Ramos (cell line): ENCODE measurements at regions not wholly inside any gene's neighbourhood (a gene's known extent, or its start where the extent isn't known, plus 50 kb on each side); places are given as distances from the start of the nearest gene placed in this dataset.

Experiments used
- in situ Hi-C: fragments of 300-500 bp; cut with MboI; formaldehyde crosslinking; loops from one replicate; pipeline ENCODE4 v1.14.3; 2022; ENCODE audit warnings: low sequenced_read_pairs; ENCODE audit not compliant: unreplicated experiment

- in situ Hi-C loops = no loop called here
These were observed 384.4 kb upstream of the DDI1 start for GRCh38 chr11:103652013-103652412.

DNA sequence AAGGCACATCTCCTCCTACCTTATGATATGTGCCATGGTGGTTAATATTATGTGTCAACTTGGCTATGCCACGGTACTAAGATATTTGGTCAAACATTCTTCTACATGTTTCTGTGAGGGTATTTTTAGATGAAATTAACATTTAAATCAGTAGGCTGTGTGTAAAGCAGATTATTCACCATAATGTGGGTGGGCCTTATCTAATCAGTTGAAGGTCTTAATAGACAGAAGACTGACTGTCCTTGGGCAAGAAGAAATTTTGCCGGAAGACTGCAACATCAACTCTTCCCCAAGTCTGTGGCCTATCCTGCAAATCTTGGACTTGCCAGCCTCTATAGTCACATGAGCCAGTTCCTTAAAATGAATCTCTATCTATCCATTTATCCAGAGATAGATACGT lies 380.1 kb upstream of the DDI1 start:
- in situ Hi-C loops = no loop called here

GRCh38 chr11:103659206-103659618 lies 377.2 kb upstream of the DDI1 start:
- in situ Hi-C loops = no loop called here

DNA sequence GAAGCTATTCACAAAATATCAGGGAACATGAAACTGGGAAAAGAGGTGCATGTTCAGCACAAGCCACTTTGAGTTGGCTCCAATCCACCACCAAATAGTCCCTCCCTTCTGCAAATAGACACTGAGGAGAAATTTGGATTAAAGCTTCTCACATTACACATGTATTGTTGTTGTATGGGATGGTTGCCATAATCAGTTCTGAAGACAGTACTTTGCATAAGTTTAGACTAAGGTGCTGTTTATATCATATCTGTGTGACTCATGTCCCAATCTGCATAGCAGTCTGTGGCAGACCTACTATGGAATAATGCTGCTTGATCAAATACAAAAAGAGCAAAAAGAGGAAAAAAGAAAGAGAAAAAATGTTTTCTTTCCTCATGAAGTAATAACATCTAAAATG lies 376.7 kb upstream of the DDI1 start:
- in situ Hi-C loops = no loop called here

DNA sequence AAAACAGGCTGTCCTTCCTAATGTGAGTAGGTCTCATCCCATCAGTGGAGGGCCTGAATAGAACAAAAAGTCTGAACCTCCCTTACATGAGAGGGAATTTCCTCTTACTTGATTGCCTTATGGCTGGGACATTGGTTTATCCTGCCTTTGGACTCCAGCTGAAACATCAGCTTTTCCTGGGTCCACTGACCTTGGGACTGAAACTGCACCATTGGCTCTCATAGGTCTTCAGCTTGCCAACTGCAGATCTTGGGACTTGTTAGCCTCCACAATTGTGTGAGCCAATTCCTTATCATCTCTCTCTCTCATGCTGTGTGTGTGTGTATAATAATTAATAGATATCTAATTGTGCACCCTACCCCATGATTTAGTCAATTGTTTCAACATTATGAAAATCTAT lies 375.3 kb upstream of the DDI1 start:
- in situ Hi-C loops = no loop called here

DNA sequence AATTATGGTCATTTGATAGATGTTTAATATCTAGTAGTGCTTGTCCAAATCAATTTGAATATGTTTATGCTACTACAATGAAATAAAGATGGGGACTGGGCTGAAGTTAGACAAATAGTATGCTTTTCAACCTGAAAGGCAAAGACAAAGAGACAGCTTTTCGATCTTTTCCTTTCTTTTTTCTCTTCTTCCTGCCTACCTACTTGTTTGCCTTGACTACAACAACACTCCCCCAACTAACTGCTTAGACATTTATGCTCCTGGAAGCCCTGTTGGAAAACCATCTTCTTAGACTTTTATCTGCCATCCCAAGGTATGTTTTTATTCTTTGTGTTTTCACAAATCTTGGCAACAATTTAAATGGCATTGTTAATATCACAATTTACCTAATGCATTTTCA lies 374.4 kb upstream of the DDI1 start:
- in situ Hi-C loops = no loop called here

DNA sequence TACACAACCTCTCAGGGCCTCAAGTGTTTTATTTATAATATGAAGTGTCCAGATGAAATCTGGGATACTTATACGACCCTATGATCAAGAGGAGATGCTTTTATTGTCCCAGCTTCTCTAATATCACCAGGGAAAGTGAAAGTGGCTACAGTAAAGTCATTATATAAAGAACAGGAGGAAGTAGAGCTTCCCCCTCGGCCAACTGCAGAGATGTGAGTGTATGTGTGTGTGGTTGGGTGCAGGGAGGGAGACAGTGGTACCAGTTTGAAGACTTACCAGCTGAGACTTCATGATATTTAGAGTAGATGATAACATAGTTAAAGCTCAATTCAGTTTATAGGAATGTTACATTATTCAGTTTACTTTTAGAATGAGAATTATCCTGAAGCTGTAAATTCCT lies 373.6 kb upstream of the DDI1 start:
- in situ Hi-C loops = no loop called here

DNA sequence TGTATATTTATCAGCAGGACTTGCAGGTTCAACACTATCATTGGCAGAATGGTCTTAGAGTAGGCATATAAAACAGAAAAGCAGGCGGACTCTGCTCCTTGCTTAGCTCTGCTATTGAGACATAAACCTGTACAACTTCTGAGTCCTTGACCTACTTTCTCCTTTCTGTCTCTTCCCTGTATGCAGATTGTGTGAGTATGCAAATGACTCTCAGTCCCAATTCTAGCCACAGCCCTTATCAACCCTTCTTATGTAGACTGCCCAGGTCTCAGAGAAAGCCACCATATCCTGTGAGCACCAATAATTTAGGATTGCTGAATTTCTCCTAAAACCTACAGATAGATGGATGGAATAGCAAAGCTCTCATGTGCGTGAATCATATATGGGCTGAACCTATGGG lies 367.6 kb upstream of the DDI1 start:
- in situ Hi-C loops = no loop called here

- in situ Hi-C loops = no loop called here
These were observed 365.2 kb upstream of the DDI1 start for GRCh38 chr11:103671143-103671651.

DNA sequence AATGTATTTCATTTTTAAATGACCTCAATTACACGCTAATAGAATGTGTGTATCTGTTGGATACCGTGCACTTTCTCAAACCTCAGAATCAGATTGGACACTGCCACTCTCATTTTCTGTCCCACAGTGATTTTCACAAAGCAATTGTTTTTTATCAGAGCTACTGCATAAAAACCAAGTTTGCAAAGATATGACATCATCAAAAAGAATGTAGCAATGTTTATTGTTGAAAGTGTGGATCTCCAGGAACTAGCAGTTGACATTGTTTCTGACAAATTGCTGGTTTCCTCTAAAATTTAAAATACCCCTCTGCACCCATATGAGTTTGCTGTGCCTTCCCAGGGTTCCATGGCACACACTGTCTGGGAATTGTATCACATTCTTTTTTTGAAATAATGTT lies 362.7 kb upstream of the DDI1 start:
- in situ Hi-C loops = no loop called here

DNA sequence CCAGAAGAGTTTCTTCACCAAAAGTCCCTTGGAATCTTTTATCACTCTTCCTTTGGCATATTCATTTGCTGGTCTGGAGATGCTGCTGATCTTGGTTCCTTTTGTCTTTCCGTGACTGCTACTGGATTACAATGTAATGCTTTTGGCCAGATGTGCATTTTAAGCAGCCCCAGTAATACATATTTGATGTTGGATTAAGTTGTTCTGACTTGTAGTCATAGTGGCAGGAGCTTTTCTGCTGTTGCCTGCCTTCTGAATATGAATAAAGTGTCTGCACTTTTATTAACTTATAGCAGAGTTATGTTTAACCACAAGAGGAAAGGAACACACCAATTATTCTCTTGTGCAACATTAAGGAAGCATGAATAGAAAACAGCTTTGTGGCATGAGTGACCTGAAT lies 360.0 kb upstream of the DDI1 start:
- in situ Hi-C loops = no loop called here

DNA sequence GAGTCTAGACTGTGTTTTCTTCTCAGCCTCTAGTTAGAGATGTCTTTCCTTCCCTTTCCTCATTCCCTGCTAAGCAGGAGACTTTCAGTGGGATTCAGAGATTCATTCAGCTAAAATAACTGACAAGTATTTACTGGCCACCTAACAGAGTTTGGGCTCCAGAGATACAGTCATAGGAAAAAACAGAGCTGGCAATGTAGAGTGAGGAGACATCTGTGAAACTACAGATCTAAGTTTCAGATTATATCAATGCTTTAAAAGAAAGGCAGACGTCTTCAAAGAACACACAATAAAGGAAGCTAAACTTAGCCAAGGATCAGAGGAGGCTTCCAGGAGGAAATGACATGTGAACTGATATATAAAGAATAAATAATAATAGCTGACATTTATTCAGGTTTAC lies 355.6 kb upstream of the DDI1 start:
- in situ Hi-C loops = loop anchor here (10.0 kb wide), 2 partner anchors 484 to 654 kb away; partner anchors contain the start of gene PDGFD

DNA sequence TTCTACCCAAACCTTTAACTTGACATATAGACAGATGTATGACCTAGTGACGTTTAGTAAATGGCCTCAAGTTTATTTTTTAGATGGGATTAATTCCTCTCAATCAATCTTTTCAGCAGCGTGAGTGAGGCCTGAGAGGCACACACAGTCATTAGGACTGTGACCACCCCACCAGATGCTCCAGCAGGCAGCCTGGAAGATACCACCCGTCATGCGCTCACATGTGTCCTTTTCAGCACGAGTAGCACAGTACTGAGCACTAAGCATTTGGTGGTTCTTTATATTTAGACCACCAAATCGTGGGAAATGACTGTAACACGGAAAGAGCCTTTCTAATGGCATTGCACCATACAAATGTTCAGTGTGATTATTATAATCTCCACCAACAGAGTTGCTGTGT lies 354.6 kb upstream of the DDI1 start:
- in situ Hi-C loops = loop anchor here (10.0 kb wide), 2 partner anchors 483 to 653 kb away; partner anchors contain the start of gene PDGFD

GRCh38 chr11:103682318-103683184 lies 353.9 kb upstream of the DDI1 start:
- in situ Hi-C loops = loop anchor here (10.0 kb wide), 2 partner anchors 482 to 652 kb away; partner anchors contain the start of gene PDGFD

DNA sequence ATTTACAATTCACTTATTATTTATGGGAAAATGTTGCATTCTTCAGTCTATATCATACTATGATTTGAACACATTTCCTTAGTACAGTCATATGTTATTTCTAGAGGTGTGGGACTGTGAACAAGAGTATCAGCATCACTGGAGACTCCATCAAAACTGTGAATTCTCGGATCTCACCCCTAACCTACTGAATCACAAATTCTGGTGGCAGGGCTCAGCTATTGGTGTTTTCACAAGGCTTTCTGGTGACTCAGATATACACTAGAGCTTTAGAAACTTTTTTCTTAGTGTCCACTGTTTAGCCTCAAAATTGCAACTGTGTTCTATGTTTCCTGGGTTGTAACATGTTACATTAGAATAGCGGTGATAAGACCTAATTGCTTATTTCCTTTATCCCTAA lies 352.9 kb upstream of the DDI1 start:
- in situ Hi-C loops = loop anchor here (10.0 kb wide), 2 partner anchors 481 to 651 kb away; partner anchors contain the start of gene PDGFD

DNA sequence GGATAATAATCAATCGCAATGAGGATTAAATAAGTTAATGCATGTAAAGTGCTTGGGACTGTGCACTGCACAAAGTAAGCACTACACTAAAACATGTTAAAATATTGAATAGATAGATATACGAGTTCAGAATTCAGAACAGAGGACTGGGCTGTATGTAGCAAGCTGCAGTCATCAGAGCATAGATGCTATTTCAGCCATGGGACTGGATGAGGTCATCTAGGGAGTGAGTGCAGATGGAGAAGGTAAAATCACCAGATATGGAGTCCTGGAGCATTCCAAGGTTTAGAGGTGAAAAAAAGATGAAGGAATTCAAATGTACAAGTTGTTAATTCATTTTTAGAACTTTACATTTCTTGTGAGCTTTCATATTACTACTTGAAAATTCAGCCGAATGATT lies 347.5 kb upstream of the DDI1 start:
- in situ Hi-C loops = loop anchor here (10.0 kb wide), 2 partner anchors 476 to 646 kb away; partner anchors contain the start of gene PDGFD

GRCh38 chr11:103690356-103690755 lies 346.1 kb upstream of the DDI1 start:
- in situ Hi-C loops = no loop called here

DNA sequence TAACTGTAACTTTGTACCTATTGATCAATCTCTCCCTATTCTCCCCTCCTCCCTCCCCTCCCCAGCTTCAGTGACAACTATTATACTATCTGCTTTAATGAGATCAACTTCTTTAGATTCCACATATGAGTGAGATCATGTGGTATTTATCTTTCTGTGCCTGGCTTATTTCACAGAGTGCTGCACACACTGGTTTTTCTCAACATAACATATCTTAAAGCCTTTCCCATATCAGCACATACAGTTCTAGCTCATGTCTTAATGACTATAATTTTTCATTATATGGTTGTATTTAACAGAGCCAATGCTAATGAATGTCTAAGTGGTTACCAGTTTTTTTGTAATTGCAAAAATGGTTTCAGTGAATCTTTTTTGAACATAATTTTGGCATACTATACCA lies 340.3 kb upstream of the DDI1 start:
- in situ Hi-C loops = no loop called here

GRCh38 chr11:103699216-103699615 lies 337.2 kb upstream of the DDI1 start:
- in situ Hi-C loops = no loop called here

DNA sequence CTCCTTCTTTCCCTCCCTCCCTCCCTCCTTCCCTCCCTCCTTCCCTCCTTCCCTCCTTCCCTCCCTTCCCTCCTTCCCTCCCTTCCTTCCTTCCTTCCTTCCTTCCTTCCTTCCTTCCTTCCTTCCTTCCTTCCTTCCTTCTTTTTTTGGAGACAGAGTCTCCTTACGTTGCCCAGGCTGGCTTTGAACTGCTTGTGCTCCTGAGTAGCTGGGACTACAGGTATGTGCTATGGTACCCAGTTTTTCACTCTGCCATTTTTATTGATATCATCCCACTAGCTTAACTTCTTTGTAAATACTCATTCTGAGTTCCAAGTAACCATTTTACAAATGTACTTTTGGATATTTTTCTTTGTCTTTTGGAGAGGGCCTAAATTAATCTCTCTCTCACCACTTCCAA lies 336.8 kb upstream of the DDI1 start:
- in situ Hi-C loops = no loop called here

GRCh38 chr11:103700622-103701021 lies 335.8 kb upstream of the DDI1 start:
- in situ Hi-C loops = no loop called here

DNA sequence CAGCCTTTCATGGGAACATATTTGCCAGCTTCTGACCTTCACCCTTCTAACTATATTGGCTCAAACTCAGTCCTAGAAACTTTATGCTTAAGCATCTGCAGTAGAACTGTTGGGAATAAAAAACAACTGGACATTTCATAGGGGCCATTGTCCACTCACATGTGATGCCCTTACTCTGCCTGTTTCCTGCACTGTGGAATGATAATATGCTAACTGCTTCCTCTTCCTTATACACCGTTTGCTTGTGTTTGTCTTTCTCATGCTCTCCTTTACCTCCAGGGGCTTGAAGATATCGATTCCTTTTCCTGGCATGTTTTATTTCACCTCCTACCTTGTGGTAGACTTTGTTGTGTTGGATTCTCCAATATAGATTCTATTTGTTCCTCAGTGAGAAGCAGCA lies 333.0 kb upstream of the DDI1 start:
- in situ Hi-C loops = no loop called here
